ENCODE measurements at regions not wholly inside any gene's neighbourhood (a gene's known extent, or its start where the extent isn't known, plus 50 kb on each side); places are given as distances from the start of the nearest gene placed in this dataset.
A peak's percentile ranks its signal among the peaks of the same experiment; 100 is the strongest.

DNA sequence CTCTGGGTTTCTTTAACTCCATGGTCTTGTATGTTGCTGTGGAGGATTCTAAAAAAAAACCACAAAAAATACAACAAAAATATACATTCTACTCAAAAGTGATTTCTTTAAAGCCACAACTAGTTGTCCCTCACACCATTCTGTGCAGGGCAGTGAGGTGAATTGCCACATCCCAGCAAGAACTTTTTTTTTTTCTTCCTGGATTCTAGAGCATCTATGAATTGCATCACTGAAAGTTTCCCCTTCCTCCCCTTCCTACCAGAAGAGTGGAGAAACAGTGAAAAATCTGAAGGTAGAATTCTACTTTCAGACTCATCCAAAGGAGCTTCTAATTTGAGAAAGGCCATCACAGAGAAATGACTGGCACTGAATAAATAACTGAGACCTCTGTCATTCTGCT lies 395.3 kb downstream of the AEBP2 start:
- DNase-seq = no peak

GRCh38 chr12:19836056-19836455 lies 396.8 kb downstream of the AEBP2 start:
- no peak for DNase-seq

- no peak for DNase-seq
Measured at GRCh38 chr12:19836456-19836855, 397.2 kb downstream of the AEBP2 start.

- no peak for DNase-seq
Measured at GRCh38 chr12:19837543-19837942, 398.3 kb downstream of the AEBP2 start.

DNA sequence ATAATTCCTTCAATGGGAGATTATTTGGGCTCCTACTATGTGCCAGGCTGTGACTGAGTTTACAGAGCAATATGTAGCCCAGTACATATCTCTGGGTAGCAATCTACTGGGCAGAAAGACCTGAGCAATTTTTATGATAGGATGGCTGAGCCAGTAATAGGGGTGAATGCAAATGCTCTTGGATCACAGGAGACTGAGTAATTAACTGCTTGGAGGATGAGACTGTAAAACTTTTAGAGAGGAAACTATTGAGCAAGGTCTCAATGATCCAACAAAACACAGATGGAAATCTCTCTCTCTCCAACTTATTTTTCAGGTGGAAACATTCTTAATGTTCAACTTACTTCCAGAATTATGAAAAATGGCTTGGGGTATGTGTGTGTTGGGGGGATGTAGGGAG lies 402.2 kb downstream of the AEBP2 start:
- no peak for DNase-seq

GRCh38 chr12:19842116-19842515 lies 402.8 kb downstream of the AEBP2 start:
- DNase-seq = no peak

GRCh38 chr12:19844224-19844623 lies 404.9 kb downstream of the AEBP2 start:
- DNase-seq = no peak

DNA sequence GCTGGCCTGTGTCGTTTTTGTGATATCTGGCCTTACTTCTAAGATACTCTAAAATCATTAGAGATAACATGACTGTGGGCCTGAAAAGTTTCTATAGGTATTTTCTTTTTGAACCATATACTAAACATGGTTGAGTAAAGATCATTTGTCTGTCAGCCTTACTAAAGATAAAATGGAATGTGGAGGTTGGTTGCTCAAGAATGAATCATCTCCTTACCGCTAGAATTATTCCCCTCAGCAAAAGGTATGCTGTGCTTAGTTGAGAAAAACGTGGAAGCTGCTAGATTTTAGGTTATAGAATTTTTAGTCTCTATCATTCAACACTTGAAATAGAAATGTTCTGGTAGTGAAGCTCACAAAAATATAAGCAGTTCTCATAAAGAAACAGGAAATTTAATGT lies 407.3 kb downstream of the AEBP2 start:
- DNase-seq = no peak

DNA sequence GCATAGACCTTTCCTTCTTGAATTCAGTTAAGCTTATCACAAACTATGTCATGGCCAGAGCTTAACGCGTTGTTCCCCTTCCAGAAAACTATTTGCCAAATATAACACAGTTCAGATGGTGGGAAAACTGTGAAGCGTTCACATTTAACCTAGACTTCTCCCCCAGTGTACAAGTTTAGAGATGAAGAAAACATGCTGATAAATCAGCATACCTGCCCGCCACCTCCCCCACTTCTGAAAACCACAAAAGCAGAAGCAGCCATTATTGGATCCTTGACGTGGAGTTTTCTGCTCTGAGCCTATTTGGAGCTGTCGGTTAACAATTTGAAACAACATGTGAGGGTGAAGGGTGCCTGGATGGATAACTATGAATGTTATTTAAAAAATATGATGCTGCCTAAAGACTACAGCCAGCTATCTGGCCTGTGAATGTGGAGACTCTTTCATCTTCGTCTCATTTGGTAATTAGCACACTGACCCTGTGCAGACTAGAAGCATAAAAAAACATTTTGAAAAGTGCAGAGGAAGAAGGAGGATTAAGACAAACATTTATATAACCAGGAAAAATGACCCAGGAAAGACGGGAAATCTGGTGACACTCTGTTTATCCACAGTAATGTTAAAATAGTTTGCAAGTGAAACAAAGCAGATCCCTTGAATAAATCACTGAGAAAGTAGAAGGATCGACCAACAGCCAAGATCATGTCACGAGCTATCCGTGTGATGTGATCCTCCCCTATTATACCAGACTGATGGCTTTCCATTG lies 408.2 kb downstream of the AEBP2 start:
- peak; percentile 39 for DNase-seq

- DNase-seq = no peak
Measured at GRCh38 chr12:19848421-19848820, 409.1 kb downstream of the AEBP2 start.

DNA sequence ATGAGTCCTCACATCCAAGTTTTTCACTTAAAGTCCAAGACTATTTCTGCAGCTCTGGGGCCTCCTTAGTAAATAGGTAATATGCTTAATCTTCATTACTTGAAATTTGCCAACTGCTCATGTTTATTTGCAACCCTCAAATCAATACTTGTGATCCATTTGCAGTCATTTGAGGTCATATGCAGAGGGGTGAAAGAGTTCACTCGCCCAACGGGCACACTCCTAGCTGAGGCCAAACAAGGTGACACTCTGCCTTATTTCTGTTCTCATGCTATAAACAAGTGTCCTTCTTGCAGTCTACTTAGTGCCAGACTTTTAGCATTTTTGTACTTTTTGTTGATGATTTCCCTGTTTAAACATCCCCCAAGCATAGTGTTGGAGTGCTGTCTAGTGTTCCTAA lies 409.9 kb downstream of the AEBP2 start:
- DNase-seq = no peak

GRCh38 chr12:19850346-19851065 lies 411.2 kb downstream of the AEBP2 start:
- peak; percentile 60 for DNase-seq

GRCh38 chr12:19852100-19852855 lies 413.0 kb downstream of the AEBP2 start:
- no peak for DNase-seq

- DNase-seq = no peak
Measured at GRCh38 chr12:19855851-19856250, 416.6 kb downstream of the AEBP2 start.

DNA sequence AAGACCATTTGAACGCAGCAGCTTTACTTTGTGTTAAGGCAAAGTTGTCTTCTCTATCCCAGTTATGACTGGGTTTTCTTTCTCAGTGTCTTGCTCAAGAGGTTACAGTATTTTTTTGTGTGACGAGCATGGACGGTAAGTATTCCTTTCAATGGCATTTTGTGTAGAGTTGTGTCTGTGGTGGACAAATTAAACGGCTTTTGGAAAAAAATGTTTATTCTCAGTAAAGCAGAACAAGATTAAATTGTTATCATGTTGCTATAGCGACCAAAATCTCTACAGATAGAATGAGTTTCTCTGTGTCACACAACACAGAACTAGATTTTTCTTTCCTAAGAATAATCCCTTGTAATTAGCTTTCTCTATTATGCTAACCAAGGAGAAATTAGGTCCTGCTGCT lies 417.1 kb downstream of the AEBP2 start:
- DNase-seq = peak; percentile 44

- DNase-seq = no peak
Measured at GRCh38 chr12:19857204-19857603, 417.9 kb downstream of the AEBP2 start.

DNA sequence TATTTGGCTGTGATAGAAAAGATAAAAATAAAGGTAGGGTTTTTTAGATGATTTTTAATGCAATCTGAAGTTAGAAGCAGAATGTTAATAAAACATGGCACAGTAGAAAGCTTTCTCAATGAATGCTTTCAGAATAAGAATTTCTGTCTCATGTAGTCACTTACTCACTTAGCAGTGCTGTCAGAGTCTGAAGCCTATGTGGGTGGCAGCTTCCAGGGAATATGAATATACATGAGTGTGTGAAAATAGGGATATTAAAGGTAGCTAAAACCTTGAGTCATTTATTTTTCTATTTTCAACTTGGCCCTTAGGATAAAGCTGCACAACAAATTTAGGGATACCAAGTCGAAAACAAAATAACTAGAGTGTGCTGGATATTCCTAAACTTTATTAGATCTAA lies 427.9 kb downstream of the AEBP2 start:
- DNase-seq = no peak

- DNase-seq = no peak
Measured at GRCh38 chr12:19867970-19868369, 428.7 kb downstream of the AEBP2 start.

DNA sequence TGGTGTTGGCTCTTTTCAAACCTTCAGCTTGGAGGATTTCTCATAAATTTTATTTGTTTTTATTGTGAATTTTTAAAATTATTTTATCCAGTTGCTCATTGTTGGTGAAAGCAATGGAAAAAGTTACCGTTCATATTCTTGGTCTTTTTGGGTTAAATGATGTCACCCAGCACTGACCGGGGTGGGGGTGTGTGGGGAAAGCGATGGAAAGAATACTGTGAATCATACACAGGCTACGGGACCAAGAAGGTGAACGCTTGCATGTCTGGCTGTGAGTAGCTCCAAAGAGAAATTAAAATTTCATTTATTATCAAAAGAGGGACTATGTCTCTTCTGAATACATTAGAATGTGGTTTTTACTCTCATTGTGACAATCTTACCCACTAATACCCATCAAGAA lies 430.1 kb downstream of the AEBP2 start:
- DNase-seq = no peak

- no peak for DNase-seq
Measured at GRCh38 chr12:19872621-19873540, 433.6 kb downstream of the AEBP2 start.

DNA sequence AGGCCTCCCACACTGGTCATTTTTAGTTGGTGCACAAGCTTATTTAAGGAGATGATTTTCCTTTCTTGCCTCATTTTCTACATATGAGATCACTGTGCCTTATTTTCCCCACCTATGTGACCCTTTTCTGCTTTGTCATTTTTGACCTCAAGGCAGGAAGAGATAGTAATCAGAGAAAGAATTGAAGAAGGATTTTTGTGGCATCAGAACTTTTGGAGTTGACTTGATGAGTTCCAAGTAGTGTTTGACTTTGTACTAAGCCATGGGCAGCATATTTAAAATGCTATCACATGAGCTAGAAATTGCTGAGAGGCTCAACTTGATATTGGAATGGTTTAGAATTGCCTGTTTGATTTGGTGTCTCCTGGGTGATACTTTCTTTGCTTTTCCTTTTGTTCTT lies 440.8 kb downstream of the AEBP2 start:
- DNase-seq = no peak

DNA sequence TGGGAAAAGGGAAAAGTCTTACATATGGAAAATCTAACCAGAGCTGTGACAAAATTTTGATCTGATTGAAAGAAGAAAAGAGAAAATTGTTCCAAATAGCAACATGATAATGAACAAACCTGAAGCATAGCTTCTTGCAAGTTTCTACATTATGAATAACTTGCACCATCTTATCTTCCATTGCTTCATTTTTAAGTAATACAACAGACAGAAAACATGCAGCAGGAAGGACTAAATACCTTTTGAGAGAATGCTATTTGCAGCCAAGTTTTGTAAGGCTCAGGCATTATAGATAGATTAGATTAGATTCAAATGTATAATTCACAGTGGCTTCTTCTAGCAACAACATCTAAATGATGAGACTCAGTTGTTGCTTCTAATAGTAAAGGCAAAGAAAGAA lies 441.4 kb downstream of the AEBP2 start:
- no peak for DNase-seq

GRCh38 chr12:19882346-19882745 lies 443.1 kb downstream of the AEBP2 start:
- DNase-seq = no peak
